ENCODE measurements at regions not wholly inside any gene's neighbourhood (a gene's known extent, or its start where the extent isn't known, plus 50 kb on each side); places are given as distances from the start of the nearest gene placed in this dataset.

GRCh38 chr14:71362920-71363584 is 455.8 kb downstream of the PCNX1 start:
- DNase-seq, result no peak

- DNase-seq, result no peak
Measured at GRCh38 chr14:71363946-71364925, 457.0 kb downstream of the PCNX1 start.

- no peak for DNase-seq
Measured at GRCh38 chr14:71365361-71365760, 458.1 kb downstream of the PCNX1 start.

GRCh38 chr14:71366861-71367260 is 459.6 kb downstream of the PCNX1 start:
- no peak for DNase-seq

- DNase-seq, result no peak
Measured at GRCh38 chr14:71371711-71372396, 464.6 kb downstream of the PCNX1 start.

GRCh38 chr14:71372411-71372838 is 465.2 kb downstream of the PCNX1 start:
- DNase-seq, result no peak

- DNase-seq, result no peak
Measured at GRCh38 chr14:71373773-71374172, 466.5 kb downstream of the PCNX1 start.

GRCh38 chr14:71374989-71375388 is 467.7 kb downstream of the PCNX1 start:
- DNase-seq, result no peak

GRCh38 chr14:71377099-71377498 is 469.8 kb downstream of the PCNX1 start:
- DNase-seq, result no peak

GRCh38 chr14:71380271-71380670 is 473.0 kb downstream of the PCNX1 start:
- no peak for DNase-seq

GRCh38 chr14:71381814-71382213 is 474.6 kb downstream of the PCNX1 start:
- DNase-seq, result no peak

GRCh38 chr14:71382315-71382714 is 475.1 kb downstream of the PCNX1 start:
- no peak for DNase-seq

- DNase-seq, result no peak
Measured at GRCh38 chr14:71383510-71383909, 476.3 kb downstream of the PCNX1 start.

- DNase-seq, result no peak
Measured at GRCh38 chr14:71384007-71384845, 477.0 kb downstream of the PCNX1 start.

GRCh38 chr14:71387753-71388152 is 480.5 kb downstream of the PCNX1 start:
- DNase-seq, result no peak

- no peak for DNase-seq
Measured at GRCh38 chr14:71388336-71388735, 481.1 kb downstream of the PCNX1 start.

GRCh38 chr14:71388862-71389261 is 481.6 kb downstream of the PCNX1 start:
- no peak for DNase-seq

GRCh38 chr14:71394386-71394785 is 487.1 kb downstream of the PCNX1 start:
- DNase-seq, result no peak

GRCh38 chr14:71395151-71395604 is 487.9 kb downstream of the PCNX1 start:
- no peak for DNase-seq

GRCh38 chr14:71395636-71396035 is 488.4 kb downstream of the PCNX1 start:
- no peak for DNase-seq

GRCh38 chr14:71396050-71396677 is 488.9 kb downstream of the PCNX1 start:
- DNase-seq, result no peak
